Adrenal gland (tissue), 9 donors: ENCODE measurements at regions not wholly inside any gene's neighbourhood (a gene's known extent, or its start where the extent isn't known, plus 50 kb on each side); places are given as distances from the start of the nearest gene placed in this dataset.
"Not testable (repeated sequence)": the region's sequence is repeated elsewhere in the genome, so short reads cannot be mapped to it uniquely, and the experiment has no call there.

Source experiments
- DNase-seq, 7 donors: peaks; one replicate each; pipeline ENCODE4 v3.0.0-alpha.2; 2019 to 2020
- H3K27ac ChIP-seq, 5 donors: fragments of 200-600 bp; sonication (generic) in 4 of 5; 1 replicate in 3 of 5; 2 replicates in 2 of 5; pipeline versions ENCODE4 v1.5.1 to v1.8.0; 2016 to 2020; ENCODE audit warnings: mild to moderate bottlenecking in 1 of 5
- H3K27me3 ChIP-seq: fragments of 200-600 bp; 2 replicates; pipeline ENCODE4 v1.8.0; 2021
- H3K36me3 ChIP-seq, 2 donors: fragments of 200-600 bp; replicated peaks in 1 of 2; 1 replicate in 1 of 2; 2 replicates in 1 of 2; pipeline versions ENCODE4 v1.5.1 to v1.8.0; 2018 to 2022
- H3K4me1 ChIP-seq, 2 donors: fragments of 200-600 bp; replicated peaks in 1 of 2; 1 replicate in 1 of 2; 2 replicates in 1 of 2; pipeline versions ENCODE4 v1.5.1 to v1.8.0; 2018 to 2021
- H3K4me3 ChIP-seq, 4 donors: fragments of 200-600 bp; sonication (generic) in 3 of 4; one replicate each; pipeline ENCODE4 v1.5.1; 2016 to 2018
- H3K9me3 ChIP-seq, 3 donors: fragments of 200-600 bp; sonication (generic) in 1 of 3; replicated peaks in 1 of 3; 1 replicate in 2 of 3; 2 replicates in 1 of 3; pipeline versions ENCODE4 v1.5.1 to v1.8.0; 2016 to 2021
- CTCF ChIP-seq, 6 experiments: fragments of 450-650 bp in 4 of 6; fragments of 200-600 bp in 2 of 6; sonication (generic) in 1 of 6; IDR thresholded peaks; 1 replicate in 5 of 6; 2 replicates in 1 of 6; pipeline versions ENCODE4 v1.5.1 to v1.8.0; 2016 to 2021; ENCODE audit warnings: antibody characterized with exemption in 6 of 6, mild to moderate bottlenecking in 2 of 6, moderate library complexity in 1 of 6
- POLR2A ChIP-seq, 2 donors: fragments of 450-650 bp; IDR thresholded peaks; one replicate each; pipeline ENCODE4 v1.6.1; 2017; ENCODE audit warnings: antibody characterized with exemption in 2 of 2, mild to moderate bottlenecking in 2 of 2, moderate library complexity in 1 of 2
- WGBS, 4 donors: extraction: QIAGEN DNeasy Blood & Tissue Kit in 2 of 4; methylation state at CpG; one replicate each; pipeline versions ENCODE4 v1.1.5 to v1.1.7; 2013 to 2017; 5-methylcytosine and 5-hydroxymethylcytosine counted together
- intact Hi-C, 2 donors: fragments of 100-400 bp; cut with DNase I; formaldehyde crosslinking; loops; one replicate each; pipeline versions ENCODE4 v1.14.1 to v1.15.0; 2022 to 2023
- donor health status: healthy with polysubstance abuse.
- donor health status: Bipolar disorder and iron deficiency.
- donor health status: DM: yes; HTN: yes; CAD: no.
- donor health status: DM: no; HTN: no; CAD: no.
- donor health status: DM: no; HTN: no; CAD: no.

- intact Hi-C loops: no loop called here
- DNase-seq: no peak
- no peaks in the 10 kb centered on the region for H3K9me3 ChIP-seq
- H3K4me1 ChIP-seq: no peaks in the 10 kb centered on the region
- H3K27me3 ChIP-seq: no peaks in the 10 kb centered on the region
- H3K36me3 ChIP-seq: no peaks in the 10 kb centered on the region
- H3K4me3 ChIP-seq: no peak overlapping the region
- TF ChIP-seq CTCF (IDR thresholded peaks at IDR 0.05): no peak
- no peak overlapping the region for H3K27ac ChIP-seq
Measured at GRCh38 chr12:78376257-78376656, 488.3 kb upstream of the SYT1 start.

GRCh38 chr12:78379065-78379464 lies 485.5 kb upstream of the SYT1 start:
- H3K27me3 ChIP-seq, DNase-seq, H3K36me3 ChIP-seq, intact Hi-C loops, H3K4me3 ChIP-seq, H3K4me1 ChIP-seq, H3K9me3 ChIP-seq, H3K27ac ChIP-seq: not testable (repeated sequence)
- 75 to 91% (median 81%) methylated on average over 2 of the region's 2 CpGs for whole genome bisulfite sequencing, 4 donors

GRCh38 chr12:78383414-78383813 lies 481.2 kb upstream of the SYT1 start:
- no peak for DNase-seq
- no peaks in the 10 kb centered on the region for H3K9me3 ChIP-seq
- H3K27me3 ChIP-seq: no peaks in the 10 kb centered on the region
- TF ChIP-seq POLR2A (IDR thresholded peaks at IDR 0.05) (no peak), CTCF (IDR thresholded peaks at IDR 0.05) (no peak)
- H3K36me3 ChIP-seq: no peaks in the 10 kb centered on the region
- H3K4me3 ChIP-seq: no peak overlapping the region
- intact Hi-C loops: no loop called here
- H3K4me1 ChIP-seq: no peaks in the 10 kb centered on the region
- no peak overlapping the region for H3K27ac ChIP-seq
- WGBS, 4 donors: 75 to 90% (median 83%) methylated on average over 2 of the region's 2 CpGs

GRCh38 chr12:78384541-78384940 lies 480.0 kb upstream of the SYT1 start:
- no peaks in the 10 kb centered on the region for H3K27me3 ChIP-seq
- no peak overlapping the region for H3K27ac ChIP-seq
- no peaks in the 10 kb centered on the region for H3K4me1 ChIP-seq
- TF ChIP-seq POLR2A (IDR thresholded peaks at IDR 0.05) (no peak), CTCF (IDR thresholded peaks at IDR 0.05) (no peak)
- intact Hi-C loops: no loop called here
- no peaks in the 10 kb centered on the region for H3K9me3 ChIP-seq
- WGBS, 4 donors: 75 to 85% (median 79%) methylated on average over 6 of the region's 6 CpGs
- H3K36me3 ChIP-seq: no peaks in the 10 kb centered on the region
- H3K4me3 ChIP-seq: no peak overlapping the region
- DNase-seq: no peak

- intact Hi-C loops: no loop called here
- Histone ChIP-seq H3K9me3 (no peaks in the 10 kb centered on the region), H3K4me3 (no peak overlapping the region), H3K27ac (no peak overlapping the region), H3K27me3 (no peaks in the 10 kb centered on the region), H3K4me1 (no peaks in the 10 kb centered on the region), H3K36me3 (no peaks in the 10 kb centered on the region)
- 68 to 80% (median 70%) methylated on average over 2 of the region's 2 CpGs for WGBS, 4 donors
- TF ChIP-seq CTCF (IDR thresholded peaks at IDR 0.05) (no peak), POLR2A (IDR thresholded peaks at IDR 0.05) (no peak)
- DNase-seq: no peak
Measured at GRCh38 chr12:78385541-78385940, 479.0 kb upstream of the SYT1 start.
